UCSD-AML1 (cell line): ENCODE measurements at regions not wholly inside any gene's neighbourhood (a gene's known extent, or its start where the extent isn't known, plus 50 kb on each side); places are given as distances from the start of the nearest gene placed in this dataset.
"Not testable (repeated sequence)": the region's sequence is repeated elsewhere in the genome, so short reads cannot be mapped to it uniquely, and the experiment has no call there.

ENCODE experiments used
- DNase-seq: peaks from one replicate; lab custom pipeline; 2025; ENCODE audit not compliant: unreplicated experiment; lab: John Stamatoyannopoulos, UW

DNA sequence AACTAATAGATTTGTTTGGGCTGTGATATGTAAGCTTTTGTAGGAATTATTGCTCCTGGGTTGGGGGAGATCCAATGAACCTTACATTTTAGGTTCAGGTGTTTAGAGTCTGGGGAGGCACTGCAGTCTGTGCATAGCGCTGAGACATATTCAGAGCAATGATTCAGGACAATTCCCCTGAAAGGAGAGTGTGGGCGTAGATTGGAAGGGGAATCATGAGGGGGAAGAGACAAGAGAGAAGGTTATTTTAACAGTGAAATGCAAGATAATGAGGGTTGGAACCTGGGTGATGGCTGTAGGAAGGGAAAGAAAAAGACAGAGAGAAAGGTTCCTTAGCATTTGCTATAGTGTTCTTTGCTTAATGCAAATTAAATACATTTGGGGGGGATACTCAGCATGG is 1013.4 kb downstream of the REEP3 start:
- DNase-seq: no peak

- DNase-seq: no peak
These were observed 1014.1 kb downstream of the REEP3 start for GRCh38 chr10:64535131-64535867.

DNA sequence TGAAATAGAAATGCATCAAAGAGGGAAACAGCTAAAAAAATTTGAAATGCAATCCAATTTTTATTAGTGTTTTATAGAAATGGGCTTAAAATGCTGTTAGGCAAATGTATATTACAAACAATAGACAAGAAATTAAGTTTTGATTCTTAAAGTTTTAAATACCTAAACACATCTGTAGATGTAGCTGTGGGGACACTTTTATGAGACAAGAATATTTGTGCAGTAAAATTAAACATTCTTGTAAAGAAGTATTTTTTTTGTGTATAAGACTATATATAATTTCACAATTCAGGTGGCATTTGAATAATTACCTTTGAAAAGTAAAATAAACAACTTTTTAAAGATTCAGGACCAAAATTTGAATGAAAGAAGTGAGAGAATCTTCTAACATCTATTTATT is 1015.9 kb downstream of the REEP3 start:
- no peak for DNase-seq

DNA sequence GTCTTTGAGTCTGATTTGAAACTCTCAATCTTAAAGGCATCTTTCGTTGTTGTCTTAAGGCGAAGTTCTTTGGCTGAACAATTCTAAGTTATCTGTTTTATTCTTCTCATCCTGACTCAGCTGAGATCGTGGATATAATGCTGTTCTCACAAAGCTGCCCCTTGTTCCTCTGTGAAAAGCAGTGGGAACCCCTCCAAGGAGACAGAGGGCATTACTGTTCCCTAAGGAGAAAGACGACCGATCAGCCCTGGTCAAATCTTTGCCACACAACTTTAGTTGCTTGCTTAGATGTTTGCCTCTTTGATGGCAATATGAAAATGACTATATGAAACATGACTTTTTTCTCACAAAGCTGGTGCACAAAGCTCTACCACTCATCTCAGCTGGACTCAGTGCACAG is 1016.7 kb downstream of the REEP3 start:
- DNase-seq: no peak

- no peak for DNase-seq
These were observed 1024.9 kb downstream of the REEP3 start for GRCh38 chr10:64546073-64546472.

GRCh38 chr10:64547168-64547567 is 1026.0 kb downstream of the REEP3 start:
- DNase-seq: no peak

GRCh38 chr10:64555666-64556065 is 1034.5 kb downstream of the REEP3 start:
- no peak for DNase-seq

DNA sequence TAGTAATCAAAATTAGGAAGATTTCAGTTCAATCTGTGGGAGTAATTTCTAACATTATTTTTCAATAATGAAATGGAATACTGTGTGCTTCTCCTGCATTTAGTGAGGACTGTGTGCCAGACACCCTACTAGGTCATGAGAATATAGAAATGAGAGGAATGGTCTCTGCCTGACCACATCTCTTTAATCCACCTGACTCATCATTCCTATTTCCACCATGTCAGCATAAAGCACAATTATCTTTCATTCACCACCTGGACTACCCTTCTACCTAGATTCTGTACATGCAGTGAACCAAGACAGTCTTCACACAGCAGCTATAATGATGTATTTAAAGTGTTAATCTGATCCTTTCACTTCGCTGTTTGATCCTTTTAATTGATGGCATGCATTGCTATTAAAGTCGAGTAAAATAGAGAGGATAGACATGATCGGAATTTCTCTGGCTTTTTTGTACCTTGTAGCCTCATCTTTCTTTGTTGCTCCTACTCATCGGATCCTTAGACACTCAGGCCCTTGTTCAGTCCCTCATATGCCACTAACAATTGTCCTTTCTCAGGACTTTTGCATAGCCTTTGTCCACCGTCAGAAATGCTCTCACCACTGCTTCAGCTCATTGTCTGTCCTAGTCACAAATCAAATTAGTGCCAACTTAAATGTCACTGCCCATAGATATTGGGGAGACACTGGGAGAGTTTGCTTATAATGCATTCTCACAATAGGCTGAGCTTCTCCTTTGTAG is 1037.1 kb downstream of the REEP3 start:
- DNase-seq: no peak

DNA sequence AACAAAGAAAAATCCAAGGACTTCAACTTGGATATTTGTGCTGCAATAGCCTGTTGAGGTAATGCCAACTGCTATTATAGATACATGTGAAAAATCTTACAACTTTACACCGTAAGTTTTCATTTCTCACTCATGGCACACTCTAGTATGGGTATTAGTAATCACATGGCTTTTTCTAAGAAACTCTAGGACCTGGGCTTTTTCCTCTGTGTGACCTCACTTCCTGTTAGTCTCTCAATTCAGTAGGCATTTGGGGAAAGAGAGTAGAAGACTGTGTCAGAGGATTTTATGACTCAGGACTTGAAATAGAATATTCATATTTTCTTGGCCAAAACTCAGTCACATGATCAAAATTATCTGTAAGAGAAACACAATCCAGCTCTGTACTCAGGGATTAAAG is 1049.9 kb downstream of the REEP3 start:
- DNase-seq: no peak

- DNase-seq: no peak
These were observed 1052.6 kb downstream of the REEP3 start for GRCh38 chr10:64573623-64574325.

GRCh38 chr10:64574371-64574770 is 1053.2 kb downstream of the REEP3 start:
- no peak for DNase-seq

- DNase-seq: no peak
These were observed 1055.3 kb downstream of the REEP3 start for GRCh38 chr10:64576497-64576896.

DNA sequence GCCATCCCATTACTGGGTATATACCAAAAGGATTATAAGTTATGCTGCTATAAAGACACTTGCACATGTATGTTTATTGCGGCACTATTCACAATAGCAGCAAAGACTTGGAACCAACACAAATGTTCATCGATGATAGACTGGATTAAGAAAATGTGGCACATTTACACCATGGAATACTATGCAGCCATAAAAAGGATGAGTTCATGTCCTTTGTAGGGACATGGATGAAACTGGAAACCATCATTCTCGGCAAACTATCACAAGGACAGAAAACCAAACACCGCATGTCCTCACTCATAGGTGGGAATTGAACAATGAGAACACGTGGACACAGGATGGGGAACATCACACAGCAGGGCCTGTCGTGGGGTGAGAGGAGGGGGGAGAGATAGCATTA is 1057.6 kb downstream of the REEP3 start:
- not testable (repeated sequence) for DNase-seq

GRCh38 chr10:64586934-64587503 is 1065.8 kb downstream of the REEP3 start:
- DNase-seq: no peak

DNA sequence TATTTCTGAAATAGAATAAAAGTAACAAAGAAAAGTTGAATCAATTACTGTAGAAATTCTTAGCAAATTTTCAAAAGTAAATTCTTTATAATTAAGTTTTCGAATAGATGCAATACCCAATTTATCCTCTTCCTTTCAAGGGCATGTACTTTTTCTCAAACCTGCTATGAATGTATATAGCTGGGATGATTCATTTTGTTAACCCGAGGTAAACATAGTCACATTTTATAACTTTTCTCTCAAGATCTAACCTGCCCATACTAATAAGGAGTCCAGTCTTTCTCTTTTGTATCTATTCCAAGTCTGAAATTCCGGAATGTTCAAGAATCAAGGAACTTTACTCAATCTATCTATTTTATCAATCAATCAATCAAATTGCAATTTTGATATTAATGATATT is 1072.9 kb downstream of the REEP3 start:
- no peak for DNase-seq

DNA sequence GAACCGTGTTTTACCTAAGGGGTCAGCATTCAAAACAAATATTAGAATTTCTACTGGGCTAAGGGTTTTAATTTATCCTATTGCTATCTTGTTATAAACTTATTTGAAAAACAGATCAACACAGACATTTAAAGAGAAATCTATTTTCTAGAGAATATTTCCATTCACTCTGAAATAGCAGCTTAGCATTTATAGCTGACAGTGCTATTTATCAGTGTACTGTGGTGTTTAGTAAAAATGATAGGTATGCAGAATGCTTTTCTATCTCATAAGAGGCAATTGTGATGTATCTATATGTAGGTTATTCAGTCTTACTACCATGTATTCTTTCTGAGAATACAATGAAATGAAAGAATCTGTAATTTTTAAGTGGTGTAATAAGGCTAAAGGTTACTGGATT is 1077.4 kb downstream of the REEP3 start:
- no peak for DNase-seq

- no peak for DNase-seq
These were observed 1080.1 kb downstream of the REEP3 start for GRCh38 chr10:64601298-64601697.

- DNase-seq: no peak
These were observed 1095.9 kb downstream of the REEP3 start for GRCh38 chr10:64617085-64617484.

GRCh38 chr10:64619102-64619501 is 1097.9 kb downstream of the REEP3 start:
- no peak for DNase-seq

DNA sequence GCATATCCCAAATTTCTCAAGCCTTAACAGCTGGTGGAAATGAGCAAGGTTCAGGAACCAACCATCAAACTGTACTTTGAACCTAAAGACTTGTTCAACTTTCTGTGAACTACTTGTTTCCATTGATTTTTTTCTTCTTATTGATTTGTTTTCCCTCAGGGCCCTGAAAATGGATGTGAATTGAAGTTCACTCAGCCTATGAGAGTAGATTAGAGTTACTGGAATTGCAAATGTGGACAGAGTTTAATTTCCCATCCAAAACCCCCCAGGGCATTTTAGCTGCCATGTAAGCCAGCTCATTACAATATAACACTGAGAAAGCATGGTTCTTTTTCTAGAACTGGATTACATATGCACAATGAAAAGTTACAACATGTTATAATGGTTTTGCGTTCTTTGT is 1105.7 kb downstream of the REEP3 start:
- DNase-seq: no peak

- no peak for DNase-seq
These were observed 1109.3 kb downstream of the REEP3 start for GRCh38 chr10:64630534-64630933.

DNA sequence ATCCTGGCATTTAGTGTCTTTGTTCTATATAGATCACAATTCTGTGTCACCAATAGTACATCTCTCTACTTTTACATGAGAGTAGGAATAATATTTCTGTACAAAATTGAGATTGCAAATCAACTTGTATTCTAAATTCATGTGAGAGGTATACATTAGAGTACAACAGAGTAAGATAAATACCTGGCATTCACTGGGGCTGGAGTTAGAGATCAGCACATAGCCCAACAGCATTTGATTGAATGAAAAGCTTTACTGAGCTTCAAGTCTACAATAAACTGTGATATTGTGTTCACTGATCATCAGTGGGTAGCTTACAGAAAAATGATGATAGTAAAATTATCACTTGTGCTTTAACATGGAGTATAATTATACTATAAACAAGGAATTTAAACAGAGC is 1114.7 kb downstream of the REEP3 start:
- no peak for DNase-seq
